NOMO-1 treated with dmso at 0.1 percent for 144 hours (cell line): ENCODE measurements at regions not wholly inside any gene's neighbourhood (a gene's known extent, or its start where the extent isn't known, plus 50 kb on each side); places are given as distances from the start of the nearest gene placed in this dataset.
"Not testable (repeated sequence)": the region's sequence is repeated elsewhere in the genome, so short reads cannot be mapped to it uniquely, and the experiment has no call there.

Experiments
- DNase-seq: peaks from one replicate; lab custom pipeline; 2025; ENCODE audit not compliant: unreplicated experiment; lab: John Stamatoyannopoulos, UW

- DNase-seq: no peak
These were observed 1013.5 kb downstream of the GATA3 start for GRCh38 chr10:9068003-9068402.

- no peak for DNase-seq
These were observed 1014.6 kb downstream of the GATA3 start for GRCh38 chr10:9069136-9069535.

GRCh38 chr10:9075420-9075819 is 1020.9 kb downstream of the GATA3 start:
- DNase-seq: no peak

- no peak for DNase-seq
These were observed 1021.6 kb downstream of the GATA3 start for GRCh38 chr10:9076066-9076465.

GRCh38 chr10:9081253-9081652 is 1026.8 kb downstream of the GATA3 start:
- DNase-seq: no peak

GRCh38 chr10:9081961-9082360 is 1027.5 kb downstream of the GATA3 start:
- no peak for DNase-seq

GRCh38 chr10:9091530-9092093 is 1037.1 kb downstream of the GATA3 start:
- DNase-seq: no peak

GRCh38 chr10:9096288-9096687 is 1041.8 kb downstream of the GATA3 start:
- DNase-seq: no peak

GRCh38 chr10:9097206-9097990 is 1042.9 kb downstream of the GATA3 start:
- DNase-seq: no peak

- DNase-seq: no peak
These were observed 1043.5 kb downstream of the GATA3 start for GRCh38 chr10:9097991-9098306.

- no peak for DNase-seq
These were observed 1047.5 kb downstream of the GATA3 start for GRCh38 chr10:9102026-9102425.

- DNase-seq: no peak
These were observed 1048.8 kb downstream of the GATA3 start for GRCh38 chr10:9103301-9103700.

GRCh38 chr10:9111976-9112375 is 1057.5 kb downstream of the GATA3 start:
- DNase-seq: no peak

- DNase-seq: no peak
These were observed 1072.2 kb downstream of the GATA3 start for GRCh38 chr10:9126728-9127127.

GRCh38 chr10:9137368-9137767 is 1082.9 kb downstream of the GATA3 start:
- no peak for DNase-seq

- DNase-seq: not testable (repeated sequence)
These were observed 1084.3 kb downstream of the GATA3 start for GRCh38 chr10:9138829-9139228.

GRCh38 chr10:9140373-9140772 is 1085.9 kb downstream of the GATA3 start:
- DNase-seq: no peak

GRCh38 chr10:9147475-9147874 is 1093.0 kb downstream of the GATA3 start:
- no peak for DNase-seq

GRCh38 chr10:9149134-9149533 is 1094.6 kb downstream of the GATA3 start:
- no peak for DNase-seq

GRCh38 chr10:9153057-9153456 is 1098.6 kb downstream of the GATA3 start:
- DNase-seq: not testable (repeated sequence)

- no peak for DNase-seq
These were observed 1103.2 kb downstream of the GATA3 start for GRCh38 chr10:9157656-9158055.

GRCh38 chr10:9158675-9159074 is 1104.2 kb downstream of the GATA3 start:
- no peak for DNase-seq

- no peak for DNase-seq
These were observed 1105.8 kb downstream of the GATA3 start for GRCh38 chr10:9160275-9160674.
